ENCODE measurements at regions not wholly inside any gene's neighbourhood (a gene's known extent, or its start where the extent isn't known, plus 50 kb on each side); places are given as distances from the start of the nearest gene placed in this dataset.
A peak's percentile ranks its signal among the peaks of the same experiment; 100 is the strongest.

DNA sequence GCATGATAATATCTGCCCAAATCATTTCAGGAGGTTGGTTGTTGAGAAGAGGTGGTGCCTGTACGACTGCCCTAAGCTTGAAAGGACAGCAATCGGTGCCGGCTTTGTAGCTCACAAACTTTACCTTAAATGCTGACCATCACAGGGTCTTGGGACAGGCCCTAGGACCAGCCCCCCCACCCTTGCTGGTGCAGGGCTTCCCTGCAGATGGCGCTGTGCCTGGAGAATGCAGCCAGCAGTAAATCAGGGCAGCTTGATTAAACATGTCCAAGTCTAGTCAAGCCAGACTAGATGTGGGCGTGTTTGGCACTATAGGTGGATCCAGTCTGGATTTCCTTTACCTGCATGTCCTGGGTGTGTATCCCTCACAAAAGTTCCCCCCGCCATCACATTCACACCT is 135.5 kb upstream of the CRHR1 start:
- H3K4me3 ChIP-seq (ENCODE audit: low read depth, low read length) = no peak overlapping the region
- no peak for DNase-seq
- no peaks in the 10 kb centered on the region for H3K36me3 ChIP-seq (replicated peaks)
- in situ Hi-C loops (cut with HindIII; ENCODE audit: low pct_ligation_motif_present, low sequenced_read_pairs) = no loop called here
- no peaks in the 10 kb centered on the region for H3K27me3 ChIP-seq (replicated peaks)
- TF ChIP-seq, protein P1, sequence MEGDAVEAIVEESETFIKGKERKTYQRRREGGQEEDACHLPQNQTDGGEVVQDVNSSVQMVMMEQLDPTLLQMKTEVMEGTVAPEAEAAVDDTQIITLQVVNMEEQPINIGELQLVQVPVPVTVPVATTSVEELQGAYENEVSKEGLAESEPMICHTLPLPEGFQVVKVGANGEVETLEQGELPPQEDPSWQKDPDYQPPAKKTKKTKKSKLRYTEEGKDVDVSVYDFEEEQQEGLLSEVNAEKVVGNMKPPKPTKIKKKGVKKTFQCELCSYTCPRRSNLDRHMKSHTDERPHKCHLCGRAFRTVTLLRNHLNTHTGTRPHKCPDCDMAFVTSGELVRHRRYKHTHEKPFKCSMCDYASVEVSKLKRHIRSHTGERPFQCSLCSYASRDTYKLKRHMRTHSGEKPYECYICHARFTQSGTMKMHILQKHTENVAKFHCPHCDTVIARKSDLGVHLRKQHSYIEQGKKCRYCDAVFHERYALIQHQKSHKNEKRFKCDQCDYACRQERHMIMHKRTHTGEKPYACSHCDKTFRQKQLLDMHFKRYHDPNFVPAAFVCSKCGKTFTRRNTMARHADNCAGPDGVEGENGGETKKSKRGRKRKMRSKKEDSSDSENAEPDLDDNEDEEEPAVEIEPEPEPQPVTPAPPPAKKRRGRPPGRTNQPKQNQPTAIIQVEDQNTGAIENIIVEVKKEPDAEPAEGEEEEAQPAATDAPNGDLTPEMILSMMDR (IDR thresholded peaks at IDR 0.05; ENCODE audit: low read depth, low read length, missing control alignments) = peak; percentile 23
- H3K27ac ChIP-seq = no peak overlapping the region

DNA sequence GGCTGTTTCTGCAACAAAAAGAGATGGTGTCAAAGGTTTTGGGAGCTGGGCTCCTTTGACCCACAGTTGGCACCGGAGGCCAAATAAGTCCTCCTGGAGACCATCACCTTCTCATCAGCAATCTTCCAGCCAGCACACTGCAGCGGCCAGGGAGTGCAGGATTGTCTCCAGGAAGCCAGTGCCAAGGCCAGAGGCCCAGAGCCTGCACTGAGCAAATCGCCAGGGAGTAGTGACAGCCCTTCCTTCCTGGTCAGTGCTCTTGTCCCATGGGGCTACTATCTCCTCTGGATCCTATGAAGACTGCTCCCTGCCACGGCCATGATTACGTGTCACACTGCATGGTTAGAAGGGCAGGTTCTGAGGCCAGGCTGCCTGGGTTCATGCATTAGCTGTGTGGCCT is 134.3 kb upstream of the CRHR1 start:
- H3K36me3 ChIP-seq (replicated peaks) = no peaks in the 10 kb centered on the region
- H3K4me3 ChIP-seq (ENCODE audit: low read depth, low read length) = no peak overlapping the region
- DNase-seq = no peak
- in situ Hi-C loops (cut with HindIII; ENCODE audit: low pct_ligation_motif_present, low sequenced_read_pairs) = loop anchor here (25.0 kb wide), 1 partner anchor 213 kb away; no protein-coding TSS in a partner anchor
- H3K27ac ChIP-seq = no peak overlapping the region
- TF ChIP-seq, protein P1 (IDR thresholded peaks at IDR 0.05; ENCODE audit: low read depth, low read length, missing control alignments) = no peak
- no peaks in the 10 kb centered on the region for H3K27me3 ChIP-seq (replicated peaks)

DNA sequence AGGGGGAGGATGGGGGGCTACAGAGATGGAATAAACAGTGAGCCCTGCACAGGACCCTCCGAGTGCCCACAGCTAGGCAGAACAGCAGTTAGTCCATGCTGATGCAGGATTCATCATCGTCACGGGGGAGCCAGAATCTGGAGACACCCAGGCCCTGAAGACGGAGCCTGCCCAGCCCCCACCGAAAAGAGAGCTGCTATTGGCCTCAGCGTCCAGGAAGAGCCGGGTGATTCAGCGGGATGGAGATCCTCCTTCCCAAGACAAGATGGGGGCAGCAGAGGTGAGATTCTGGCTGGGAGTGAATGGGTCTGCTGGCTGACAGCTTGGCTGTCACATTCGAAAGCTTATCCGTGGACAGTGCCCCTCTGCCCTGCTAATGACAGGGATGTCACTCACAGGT is 133.6 kb upstream of the CRHR1 start:
- DNase-seq = no peak
- TF ChIP-seq, protein P1 (IDR thresholded peaks at IDR 0.05; ENCODE audit: low read depth, low read length, missing control alignments) = no peak
- in situ Hi-C loops (cut with HindIII; ENCODE audit: low pct_ligation_motif_present, low sequenced_read_pairs) = loop anchor here (25.0 kb wide), 1 partner anchor 212 kb away; no protein-coding TSS in a partner anchor
- no peaks in the 10 kb centered on the region for H3K36me3 ChIP-seq (replicated peaks)
- H3K4me3 ChIP-seq (ENCODE audit: low read depth, low read length) = no peak overlapping the region
- no peaks in the 10 kb centered on the region for H3K27me3 ChIP-seq (replicated peaks)
- no peak overlapping the region for H3K27ac ChIP-seq

DNA sequence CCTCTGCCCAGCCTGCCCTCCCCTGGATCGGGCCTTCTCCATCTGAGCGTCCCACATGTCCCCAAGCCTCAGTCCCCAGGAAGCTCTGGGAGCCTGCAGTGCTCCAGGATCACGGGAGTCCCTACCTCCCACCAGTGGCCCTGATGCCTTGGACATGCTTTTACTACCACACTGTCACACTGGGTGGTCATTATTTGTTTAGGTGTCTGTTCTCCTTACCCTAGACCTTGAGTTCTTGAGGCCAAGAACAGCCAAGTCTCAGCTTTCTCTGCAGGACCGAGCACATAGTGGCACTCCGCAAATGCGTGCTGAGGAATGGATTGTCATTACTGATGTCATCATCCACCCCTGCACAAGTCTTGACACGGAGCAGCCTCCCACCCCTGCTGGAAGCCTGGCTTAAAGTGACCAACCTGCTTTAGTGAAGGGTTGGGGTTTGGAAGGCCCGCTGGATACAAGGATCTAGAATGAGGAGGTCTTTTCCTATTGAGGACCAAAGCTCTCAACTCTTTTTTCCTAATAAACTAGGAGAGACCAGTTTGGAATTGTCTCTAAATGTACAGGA is 132.9 kb upstream of the CRHR1 start:
- in situ Hi-C loops (cut with HindIII; ENCODE audit: low pct_ligation_motif_present, low sequenced_read_pairs) = loop anchor here (25.0 kb wide), 1 partner anchor 211 kb away; no protein-coding TSS in a partner anchor

DNA sequence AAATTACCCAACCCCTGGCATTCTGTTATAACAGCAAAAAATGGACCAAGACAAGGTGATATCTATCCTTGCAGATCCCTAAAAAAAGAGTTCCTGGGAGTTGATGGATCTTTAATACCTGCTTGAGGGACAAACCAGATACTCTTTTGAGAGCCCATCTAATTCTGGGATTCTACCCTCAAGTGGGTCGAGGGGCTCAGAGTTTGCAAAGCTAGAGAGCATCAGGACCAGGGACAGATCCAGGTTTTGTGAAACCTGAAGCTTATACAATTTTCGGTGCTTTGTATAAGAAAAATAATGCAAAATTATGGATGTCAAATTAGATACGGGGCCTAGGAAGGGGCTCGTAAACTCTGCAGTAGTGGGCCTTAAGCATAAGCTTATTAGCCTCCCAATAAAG is 130.5 kb upstream of the CRHR1 start:
- DNase-seq = no peak
- TF ChIP-seq, protein P1 (IDR thresholded peaks at IDR 0.05; ENCODE audit: low read depth, low read length, missing control alignments) = no peak
- Histone ChIP-seq H3K27ac (no peak overlapping the region), H3K4me3 (ENCODE audit: low read depth, low read length) (no peak overlapping the region), H3K36me3 (replicated peaks) (no peaks in the 10 kb centered on the region), H3K27me3 (replicated peaks) (no peaks in the 10 kb centered on the region)
- in situ Hi-C loops (cut with HindIII; ENCODE audit: low pct_ligation_motif_present, low sequenced_read_pairs) = loop anchor here (25.0 kb wide), 1 partner anchor 209 kb away; no protein-coding TSS in a partner anchor

More for the DNA sequence above, 132.9 kb upstream of the CRHR1 start:
- no peak overlapping the region for H3K27ac ChIP-seq
- no peak overlapping the region for H3K4me3 ChIP-seq (ENCODE audit: low read depth, low read length)
- H3K36me3 ChIP-seq (replicated peaks) = no peaks in the 10 kb centered on the region
- TF ChIP-seq, protein P1 (IDR thresholded peaks at IDR 0.05; ENCODE audit: low read depth, low read length, missing control alignments) = no peak
- no peak for DNase-seq
- H3K27me3 ChIP-seq (replicated peaks) = no peaks in the 10 kb centered on the region

Measured in brain microvascular endothelial cell (primary cell).